ENCODE measurements at regions not wholly inside any gene's neighbourhood (a gene's known extent, or its start where the extent isn't known, plus 50 kb on each side); places are given as distances from the start of the nearest gene placed in this dataset.

GRCh38 chr14:96617635-96618034, 115.5 kb downstream of the PAPOLA start:
- H3K4ac ChIP-seq (ENCODE audit: low read depth, low read length) = no peak overlapping the region
- H3K4me2 ChIP-seq (ENCODE audit: low read length) = no peak overlapping the region
- no peak overlapping the region for H3K27ac ChIP-seq (ENCODE audit: low read depth, low read length)
- H3K79me2 ChIP-seq (ENCODE audit: control insufficient read depth, insufficient read depth, low read length) = no peaks in the 10 kb centered on the region
- no peaks in the 10 kb centered on the region for H3K36me3 ChIP-seq (ENCODE audit: control insufficient read depth, insufficient read depth, low read length)
- DNase-seq = no peak
- no peak overlapping the region for H3K9ac ChIP-seq (ENCODE audit: low read length)
- no peak overlapping the region for H2BK5ac ChIP-seq (ENCODE audit: low read length)
- H3K56ac ChIP-seq (ENCODE audit: low read length) = no peak overlapping the region
- H3K18ac ChIP-seq (ENCODE audit: low read length) = no peak overlapping the region
- H3K27me3 ChIP-seq (ENCODE audit: insufficient read depth, low read length, poor library complexity) = no peaks in the 10 kb centered on the region
- H4K8ac ChIP-seq (ENCODE audit: low read depth, low read length) = no peak overlapping the region
- no peaks in the 10 kb centered on the region for H3K79me1 ChIP-seq (ENCODE audit: low read length)
- H4K5ac ChIP-seq (ENCODE audit: low read length) = no peak overlapping the region
- no peak overlapping the region for H2BK120ac ChIP-seq (ENCODE audit: low read depth, low read length)
- H2AK5ac ChIP-seq (ENCODE audit: low read length) = no peak overlapping the region
- no peak overlapping the region for H3K4me3 ChIP-seq (ENCODE audit: low read length)
- WGBS (ENCODE audit: extremely low coverage, insufficient coverage, low lambda C conversion rate) = no CpG with 5 or more reads among the region's 4 CpGs
- H3K23ac ChIP-seq (ENCODE audit: low read length) = no peak overlapping the region
- H3K4me1 ChIP-seq (ENCODE audit: control insufficient read depth, low read depth, low read length) = no peaks in the 10 kb centered on the region
- H2BK15ac ChIP-seq (replicated peaks; ENCODE audit: low read depth) = no peak overlapping the region

- Histone ChIP-seq H3K9ac (ENCODE audit: low read length) (no peak overlapping the region), H2AK5ac (ENCODE audit: low read length) (no peak overlapping the region), H2BK5ac (ENCODE audit: low read length) (no peak overlapping the region), H4K8ac (ENCODE audit: low read depth, low read length) (no peak overlapping the region), H3K27me3 (ENCODE audit: insufficient read depth, low read length, poor library complexity) (no peaks in the 10 kb centered on the region), H3K79me1 (ENCODE audit: low read length) (no peaks in the 10 kb centered on the region), H3K4me2 (ENCODE audit: low read length) (no peak overlapping the region), H2BK120ac (ENCODE audit: low read depth, low read length) (no peak overlapping the region), H3K23ac (ENCODE audit: low read length) (no peak overlapping the region), H3K36me3 (ENCODE audit: control insufficient read depth, insufficient read depth, low read length) (no peaks in the 10 kb centered on the region), H3K4me1 (ENCODE audit: control insufficient read depth, low read depth, low read length) (no peaks in the 10 kb centered on the region), H4K5ac (ENCODE audit: low read length) (no peak overlapping the region), H3K27ac (ENCODE audit: low read depth, low read length) (no peak overlapping the region), H3K56ac (ENCODE audit: low read length) (no peak overlapping the region), H3K4ac (ENCODE audit: low read depth, low read length) (no peak overlapping the region), H3K18ac (ENCODE audit: low read length) (no peak overlapping the region), H3K4me3 (ENCODE audit: low read length) (no peak overlapping the region), H3K79me2 (ENCODE audit: control insufficient read depth, insufficient read depth, low read length) (no peaks in the 10 kb centered on the region), H2BK15ac (replicated peaks; ENCODE audit: low read depth) (no peak overlapping the region)
- no peak for DNase-seq
- no CpG with 5 or more reads among the region's 8 CpGs for WGBS (ENCODE audit: extremely low coverage, insufficient coverage, low lambda C conversion rate)
Measured at GRCh38 chr14:96622926-96623325, 120.7 kb downstream of the PAPOLA start.

- Histone ChIP-seq H3K56ac (ENCODE audit: low read length) (no peak overlapping the region), H3K4me1 (ENCODE audit: control insufficient read depth, low read depth, low read length) (no peaks in the 10 kb centered on the region), H3K79me2 (ENCODE audit: control insufficient read depth, insufficient read depth, low read length) (no peaks in the 10 kb centered on the region), H3K27me3 (ENCODE audit: insufficient read depth, low read length, poor library complexity) (no peaks in the 10 kb centered on the region), H3K36me3 (ENCODE audit: control insufficient read depth, insufficient read depth, low read length) (no peaks in the 10 kb centered on the region), H2BK5ac (ENCODE audit: low read length) (no peak overlapping the region), H2BK120ac (ENCODE audit: low read depth, low read length) (no peak overlapping the region), H2AK5ac (ENCODE audit: low read length) (no peak overlapping the region), H4K8ac (ENCODE audit: low read depth, low read length) (no peak overlapping the region), H3K79me1 (ENCODE audit: low read length) (no peaks in the 10 kb centered on the region), H3K18ac (ENCODE audit: low read length) (no peak overlapping the region), H3K4me3 (ENCODE audit: low read length) (no peak overlapping the region), H3K4me2 (ENCODE audit: low read length) (no peak overlapping the region), H3K4ac (ENCODE audit: low read depth, low read length) (no peak overlapping the region), H4K5ac (ENCODE audit: low read length) (no peak overlapping the region), H3K27ac (ENCODE audit: low read depth, low read length) (no peak overlapping the region), H3K9ac (ENCODE audit: low read length) (no peak overlapping the region), H3K23ac (ENCODE audit: low read length) (no peak overlapping the region), H2BK15ac (replicated peaks; ENCODE audit: low read depth) (no peak overlapping the region)
- DNase-seq = no peak
- no CpG with 5 or more reads among the region's 34 CpGs for WGBS (ENCODE audit: extremely low coverage, insufficient coverage, low lambda C conversion rate)
Measured at GRCh38 chr14:96623676-96624484, 121.7 kb downstream of the PAPOLA start.

GRCh38 chr14:96624661-96625425, 122.7 kb downstream of the PAPOLA start:
- Histone ChIP-seq H3K79me2 (ENCODE audit: control insufficient read depth, insufficient read depth, low read length) (no peaks in the 10 kb centered on the region), H2BK5ac (ENCODE audit: low read length) (no peak overlapping the region), H3K18ac (ENCODE audit: low read length) (no peak overlapping the region), H3K56ac (ENCODE audit: low read length) (no peak overlapping the region), H3K4me2 (ENCODE audit: low read length) (no peak overlapping the region), H2BK120ac (ENCODE audit: low read depth, low read length) (no peak overlapping the region), H2BK15ac (replicated peaks; ENCODE audit: low read depth) (no peak overlapping the region), H3K9ac (ENCODE audit: low read length) (no peak overlapping the region), H3K4me3 (ENCODE audit: low read length) (no peak overlapping the region), H3K27ac (ENCODE audit: low read depth, low read length) (no peak overlapping the region), H3K27me3 (ENCODE audit: insufficient read depth, low read length, poor library complexity) (no peaks in the 10 kb centered on the region), H3K4ac (ENCODE audit: low read depth, low read length) (no peak overlapping the region), H4K8ac (ENCODE audit: low read depth, low read length) (no peak overlapping the region), H4K5ac (ENCODE audit: low read length) (no peak overlapping the region), H3K36me3 (ENCODE audit: control insufficient read depth, insufficient read depth, low read length) (no peaks in the 10 kb centered on the region), H3K4me1 (ENCODE audit: control insufficient read depth, low read depth, low read length) (no peaks in the 10 kb centered on the region), H2AK5ac (ENCODE audit: low read length) (no peak overlapping the region), H3K23ac (ENCODE audit: low read length) (no peak overlapping the region), H3K79me1 (ENCODE audit: low read length) (no peaks in the 10 kb centered on the region)
- no peak for DNase-seq
- WGBS (ENCODE audit: extremely low coverage, insufficient coverage, low lambda C conversion rate) = no CpG with 5 or more reads among the region's 37 CpGs

GRCh38 chr14:96625426-96625985, 123.3 kb downstream of the PAPOLA start:
- H3K18ac ChIP-seq (ENCODE audit: low read length) = no peak overlapping the region
- H3K4ac ChIP-seq (ENCODE audit: low read depth, low read length) = no peak overlapping the region
- no peak overlapping the region for H2BK120ac ChIP-seq (ENCODE audit: low read depth, low read length)
- H2BK5ac ChIP-seq (ENCODE audit: low read length) = no peak overlapping the region
- no peak overlapping the region for H3K27ac ChIP-seq (ENCODE audit: low read depth, low read length)
- H4K5ac ChIP-seq (ENCODE audit: low read length) = no peak overlapping the region
- no peaks in the 10 kb centered on the region for H3K27me3 ChIP-seq (ENCODE audit: insufficient read depth, low read length, poor library complexity)
- H3K4me2 ChIP-seq (ENCODE audit: low read length) = no peak overlapping the region
- no peaks in the 10 kb centered on the region for H3K36me3 ChIP-seq (ENCODE audit: control insufficient read depth, insufficient read depth, low read length)
- H3K23ac ChIP-seq (ENCODE audit: low read length) = no peak overlapping the region
- no peak overlapping the region for H3K9ac ChIP-seq (ENCODE audit: low read length)
- no peak overlapping the region for H3K4me3 ChIP-seq (ENCODE audit: low read length)
- H2BK15ac ChIP-seq (replicated peaks; ENCODE audit: low read depth) = no peak overlapping the region
- no peaks in the 10 kb centered on the region for H3K79me1 ChIP-seq (ENCODE audit: low read length)
- WGBS (ENCODE audit: extremely low coverage, insufficient coverage, low lambda C conversion rate) = no CpG with 5 or more reads among the region's 22 CpGs
- no peak overlapping the region for H2AK5ac ChIP-seq (ENCODE audit: low read length)
- no peak for DNase-seq
- no peaks in the 10 kb centered on the region for H3K4me1 ChIP-seq (ENCODE audit: control insufficient read depth, low read depth, low read length)
- no peak overlapping the region for H3K56ac ChIP-seq (ENCODE audit: low read length)
- no peak overlapping the region for H4K8ac ChIP-seq (ENCODE audit: low read depth, low read length)
- no peaks in the 10 kb centered on the region for H3K79me2 ChIP-seq (ENCODE audit: control insufficient read depth, insufficient read depth, low read length)
